Anterior cingulate cortex (tissue), 58 donors: ENCODE measurements at regions not wholly inside any gene's neighbourhood (a gene's known extent, or its start where the extent isn't known, plus 50 kb on each side); places are given as distances from the start of the nearest gene placed in this dataset.
"Not testable (repeated sequence)": the region's sequence is repeated elsewhere in the genome, so short reads cannot be mapped to it uniquely, and the experiment has no call there.

Experiments used
- DNase-seq, 58 donors: peaks; one replicate each; lab custom pipeline; 2025; lab: John Stamatoyannopoulos, UW

- DNase-seq, result no peak
Measured at GRCh38 chr15:23750179-23750578, 63.1 kb upstream of the NDN start.

- DNase-seq, result no peak
Measured at GRCh38 chr15:23750776-23751175, 63.7 kb upstream of the NDN start.

GRCh38 chr15:23753248-23753647 is 66.1 kb upstream of the NDN start:
- DNase-seq, result no peak

- DNase-seq, result no peak
Measured at GRCh38 chr15:23758891-23759290, 71.8 kb upstream of the NDN start.

GRCh38 chr15:23760024-23760423 is 72.9 kb upstream of the NDN start:
- DNase-seq, result no peak

- no peak for DNase-seq
Measured at GRCh38 chr15:23761386-23761785, 74.3 kb upstream of the NDN start.

GRCh38 chr15:23762026-23762425 is 74.9 kb upstream of the NDN start:
- no peak for DNase-seq

- DNase-seq, result no peak
Measured at GRCh38 chr15:23763021-23763420, 75.9 kb upstream of the NDN start.

- DNase-seq, result no peak
Measured at GRCh38 chr15:23764306-23764705, 77.2 kb upstream of the NDN start.

- DNase-seq, result no peak
Measured at GRCh38 chr15:23764716-23765115, 77.6 kb upstream of the NDN start.

- not testable (repeated sequence) for DNase-seq
Measured at GRCh38 chr15:23766779-23767178, 79.7 kb upstream of the NDN start.

- DNase-seq, result no peak
Measured at GRCh38 chr15:23773093-23773492, 86.0 kb upstream of the NDN start.

GRCh38 chr15:23787346-23788105 is 100.4 kb upstream of the NDN start:
- DNase-seq, result no peak

- no peak for DNase-seq
Measured at GRCh38 chr15:23793191-23793680, 106.1 kb upstream of the NDN start.

- DNase-seq, result peak in 37 of 58 donors; percentile 3 to 60 (median 21)
Measured at GRCh38 chr15:23797747-23798446, 110.8 kb upstream of the NDN start.

GRCh38 chr15:23801881-23802280 is 114.8 kb upstream of the NDN start:
- DNase-seq, result no peak

- DNase-seq, result not testable (repeated sequence)
Measured at GRCh38 chr15:23802896-23803435, 115.9 kb upstream of the NDN start.

GRCh38 chr15:23806980-23807379 is 119.9 kb upstream of the NDN start:
- no peak for DNase-seq

GRCh38 chr15:23823508-23823907 is 136.4 kb upstream of the NDN start:
- DNase-seq, result no peak

GRCh38 chr15:23828786-23829185 is 141.7 kb upstream of the NDN start:
- no peak for DNase-seq

- no peak for DNase-seq
Measured at GRCh38 chr15:23835953-23836352, 148.8 kb upstream of the NDN start.
